ENCODE measurements at regions not wholly inside any gene's neighbourhood (a gene's known extent, or its start where the extent isn't known, plus 50 kb on each side); places are given as distances from the start of the nearest gene placed in this dataset.

DNA sequence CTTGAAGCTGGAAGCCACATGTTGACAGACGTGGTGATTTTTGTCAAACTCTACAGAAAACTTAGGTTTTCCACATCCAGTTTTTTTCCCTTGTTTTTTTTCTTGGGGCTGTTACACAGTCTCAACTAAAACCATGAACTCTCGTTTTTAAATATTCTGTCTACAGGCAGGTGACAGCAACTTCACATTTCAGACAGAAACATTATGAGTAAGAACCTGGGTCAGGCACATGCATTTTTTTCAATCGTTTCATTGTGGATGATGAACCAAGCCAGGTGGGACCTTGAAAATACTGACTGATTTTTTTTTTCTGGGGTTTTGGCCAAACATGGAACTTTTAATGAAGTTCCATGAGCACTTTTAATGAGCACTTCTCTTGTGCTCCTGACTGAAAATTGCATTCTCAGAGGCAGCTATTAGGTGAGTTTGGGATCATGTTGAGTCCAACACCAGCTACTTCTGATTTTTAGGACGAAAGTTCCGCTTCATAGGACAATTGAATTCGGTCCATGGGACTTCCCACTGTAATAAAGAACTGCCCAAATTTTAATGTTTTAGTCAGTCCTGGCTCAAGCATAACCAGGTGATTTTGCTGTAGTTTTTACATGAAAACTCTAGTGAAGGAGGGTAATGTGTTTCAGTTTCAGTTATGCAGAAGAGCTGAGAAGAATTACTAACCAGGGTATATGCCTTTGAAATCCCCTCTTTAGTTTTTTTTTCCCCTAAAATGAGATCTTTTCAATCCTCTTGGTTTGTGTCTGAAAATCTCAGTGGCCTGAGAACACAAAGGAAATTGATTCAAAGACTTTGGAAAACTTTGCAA is 93.2 kb upstream of the ADAMTS16 start:
- DNase-seq (ENCODE audit: low read depth), result no peak
- TF ChIP-seq, protein P1, sequence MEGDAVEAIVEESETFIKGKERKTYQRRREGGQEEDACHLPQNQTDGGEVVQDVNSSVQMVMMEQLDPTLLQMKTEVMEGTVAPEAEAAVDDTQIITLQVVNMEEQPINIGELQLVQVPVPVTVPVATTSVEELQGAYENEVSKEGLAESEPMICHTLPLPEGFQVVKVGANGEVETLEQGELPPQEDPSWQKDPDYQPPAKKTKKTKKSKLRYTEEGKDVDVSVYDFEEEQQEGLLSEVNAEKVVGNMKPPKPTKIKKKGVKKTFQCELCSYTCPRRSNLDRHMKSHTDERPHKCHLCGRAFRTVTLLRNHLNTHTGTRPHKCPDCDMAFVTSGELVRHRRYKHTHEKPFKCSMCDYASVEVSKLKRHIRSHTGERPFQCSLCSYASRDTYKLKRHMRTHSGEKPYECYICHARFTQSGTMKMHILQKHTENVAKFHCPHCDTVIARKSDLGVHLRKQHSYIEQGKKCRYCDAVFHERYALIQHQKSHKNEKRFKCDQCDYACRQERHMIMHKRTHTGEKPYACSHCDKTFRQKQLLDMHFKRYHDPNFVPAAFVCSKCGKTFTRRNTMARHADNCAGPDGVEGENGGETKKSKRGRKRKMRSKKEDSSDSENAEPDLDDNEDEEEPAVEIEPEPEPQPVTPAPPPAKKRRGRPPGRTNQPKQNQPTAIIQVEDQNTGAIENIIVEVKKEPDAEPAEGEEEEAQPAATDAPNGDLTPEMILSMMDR (conservative IDR thresholded peaks at IDR 0.05; ENCODE audit: control insufficient read depth, insufficient read depth, low read depth, low read length), result no peak
- H3K4me3 ChIP-seq (ENCODE audit: control insufficient read depth, low read depth, low read length), result no peak overlapping the region

DNA sequence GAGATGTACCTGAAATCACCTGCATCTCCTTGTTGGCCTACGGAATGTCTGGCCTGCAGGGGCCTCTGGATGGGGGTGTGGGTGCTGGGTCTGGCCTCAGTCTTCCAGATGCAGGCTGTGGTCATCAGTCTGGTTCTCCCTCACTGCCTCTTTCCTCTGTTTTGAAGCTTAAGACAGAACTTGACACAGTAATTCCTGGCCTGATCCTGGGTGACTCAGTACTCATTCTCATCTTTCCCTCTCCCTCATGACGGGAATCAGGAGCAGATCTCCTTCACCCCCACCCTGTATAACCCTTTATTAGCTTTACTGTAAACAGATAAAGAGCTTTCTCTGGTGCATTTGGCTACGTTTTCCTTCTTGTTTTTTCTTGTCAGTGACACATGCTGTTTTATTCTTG is 89.3 kb upstream of the ADAMTS16 start:
- TF ChIP-seq, protein P1 (conservative IDR thresholded peaks at IDR 0.05; ENCODE audit: control insufficient read depth, insufficient read depth, low read depth, low read length), result no peak
- no peak for DNase-seq (ENCODE audit: low read depth)

GRCh38 chr5:5055712-5056111 is 84.4 kb upstream of the ADAMTS16 start:
- no peak for DNase-seq (ENCODE audit: low read depth)
- H3K4me3 ChIP-seq (ENCODE audit: control insufficient read depth, low read depth, low read length), result no peak overlapping the region
- TF ChIP-seq, protein P1 (conservative IDR thresholded peaks at IDR 0.05; ENCODE audit: control insufficient read depth, insufficient read depth, low read depth, low read length), result no peak

More for the DNA sequence above, 89.3 kb upstream of the ADAMTS16 start:
- no peak overlapping the region for H3K4me3 ChIP-seq (ENCODE audit: control insufficient read depth, low read depth, low read length)

DNA sequence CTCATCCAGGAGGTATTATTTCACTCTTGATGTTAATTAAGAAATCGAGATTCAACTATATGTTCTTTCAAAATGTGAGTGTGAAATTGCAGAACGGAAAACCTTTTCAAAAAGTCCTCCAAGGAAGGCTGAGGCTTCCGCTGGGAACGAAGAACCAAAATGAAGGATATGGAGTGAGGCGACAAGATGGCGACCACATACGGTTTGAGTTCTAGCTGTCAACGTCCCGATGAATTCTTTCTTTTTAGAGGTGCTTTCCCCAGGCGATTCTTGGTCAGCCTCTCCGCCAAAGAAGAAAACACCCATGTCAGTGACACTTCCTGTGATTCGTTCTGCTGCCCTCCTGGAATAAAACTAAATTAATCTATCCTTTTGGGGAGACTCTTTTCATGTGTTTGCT is 78.3 kb upstream of the ADAMTS16 start:
- no peak overlapping the region for H3K4me3 ChIP-seq (ENCODE audit: control insufficient read depth, low read depth, low read length)

DNA sequence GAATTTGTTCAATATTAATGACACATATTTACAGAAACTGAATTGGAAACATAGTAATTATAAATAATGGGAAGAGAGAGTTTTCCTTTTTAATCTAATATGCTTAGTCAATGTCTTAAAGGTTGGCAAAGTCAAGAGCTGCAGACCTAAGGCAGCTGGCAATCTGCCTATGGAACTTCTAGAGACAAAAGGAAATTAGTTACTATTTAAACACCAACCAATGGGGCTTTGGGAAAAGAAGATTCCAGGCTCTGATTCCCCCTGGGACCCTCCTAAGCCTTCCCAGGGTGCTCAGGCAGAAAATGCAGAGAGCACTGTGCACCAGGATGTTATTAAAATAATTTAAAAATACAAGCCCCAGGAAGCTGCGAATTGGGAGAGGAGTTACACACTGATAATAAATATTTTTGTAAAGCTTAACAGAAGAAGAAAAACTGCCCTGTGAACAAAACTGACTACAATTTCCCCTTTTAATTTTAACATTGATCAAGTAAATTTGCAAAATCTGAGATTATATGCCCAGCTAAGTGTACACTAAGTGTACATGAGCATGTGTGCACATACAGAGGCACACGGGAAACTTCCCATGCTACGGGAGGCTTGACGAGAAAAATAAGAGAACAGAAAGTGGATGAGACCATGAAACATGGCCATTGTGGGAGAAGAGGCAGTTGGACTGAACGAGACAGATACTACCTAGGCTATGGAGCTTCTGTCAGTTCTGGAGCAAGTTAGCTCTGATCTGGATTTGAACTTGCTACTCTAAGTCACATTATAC is 77.4 kb upstream of the ADAMTS16 start:
- no peak for DNase-seq (ENCODE audit: low read depth)
- TF ChIP-seq, protein P1 (conservative IDR thresholded peaks at IDR 0.05; ENCODE audit: control insufficient read depth, insufficient read depth, low read depth, low read length), result no peak
- H3K4me3 ChIP-seq (ENCODE audit: control insufficient read depth, low read depth, low read length), result no peak overlapping the region

More for the DNA sequence above, 78.3 kb upstream of the ADAMTS16 start:
- DNase-seq (ENCODE audit: low read depth), result no peak
- TF ChIP-seq, protein P1 (conservative IDR thresholded peaks at IDR 0.05; ENCODE audit: control insufficient read depth, insufficient read depth, low read depth, low read length), result no peak

DNA sequence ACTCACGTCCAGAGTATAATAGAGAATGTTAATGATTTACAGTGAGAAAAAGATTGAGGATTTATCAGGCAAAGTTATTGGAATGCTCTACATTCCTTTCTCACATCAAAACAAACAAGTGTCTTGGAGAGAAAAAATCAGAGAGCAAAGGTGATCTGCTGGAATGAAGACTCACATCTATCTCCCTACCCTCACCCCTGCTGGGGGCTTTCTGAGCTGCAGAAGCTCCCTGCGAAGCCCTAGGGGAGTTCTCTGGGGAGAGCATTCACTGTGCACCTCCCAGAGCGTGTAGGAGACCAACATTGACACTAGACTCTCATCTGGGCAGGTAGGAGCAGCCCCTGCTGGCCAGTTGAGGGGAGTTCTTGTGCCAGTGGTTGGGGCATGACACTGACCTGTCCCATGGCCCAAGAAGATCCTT is 76.6 kb upstream of the ADAMTS16 start:
- no peak overlapping the region for H3K4me3 ChIP-seq (ENCODE audit: control insufficient read depth, low read depth, low read length)
- no peak for DNase-seq (ENCODE audit: low read depth)
- TF ChIP-seq, protein P1 (conservative IDR thresholded peaks at IDR 0.05; ENCODE audit: control insufficient read depth, insufficient read depth, low read depth, low read length), result peak; percentile 6
